CD14-positive monocyte (primary cell): ENCODE measurements at regions not wholly inside any gene's neighbourhood (a gene's known extent, or its start where the extent isn't known, plus 50 kb on each side); places are given as distances from the start of the nearest gene placed in this dataset.

Experiments
- DNase-seq, 3 donors: peaks; one replicate each; pipeline ENCODE4 v3.0.0-alpha.2; 2011 to 2022
- H2AFZ ChIP-seq: 2 replicates; pipeline ENCODE4 v1.6.0; 2012; ENCODE audit warnings: mild to moderate bottlenecking, low read depth, low read length, inconsistent platforms; ENCODE audit not compliant: insufficient read depth, poor library complexity, severe bottlenecking
- H3K27ac ChIP-seq, 2 donors: 1 replicate in 1 of 2; 2 replicates in 1 of 2; pipeline ENCODE4 v1.5.1; 2012 to 2013; ENCODE audit warnings: low read length in 2 of 2, control low read depth in 1 of 2, inconsistent platforms in 1 of 2, low read depth in 1 of 2, mild to moderate bottlenecking in 1 of 2
- H3K27me3 ChIP-seq, 2 donors: one replicate each; pipeline versions ENCODE4 v1.6.0 to v1.6.1; 2011 to 2013; ENCODE audit warnings: low read length in 2 of 2; ENCODE audit not compliant: control insufficient read depth in 2 of 2, insufficient read depth in 2 of 2
- H3K36me3 ChIP-seq, 2 donors: replicated peaks in 1 of 2; 1 replicate in 1 of 2; 2 replicates in 1 of 2; pipeline versions ENCODE4 v1.5.1 to v1.6.1; 2012 to 2013; ENCODE audit warnings: low read length in 2 of 2, control low read depth in 1 of 2, inconsistent platforms in 1 of 2, mild to moderate bottlenecking in 1 of 2; ENCODE audit not compliant: insufficient read depth in 2 of 2, control insufficient read depth in 1 of 2
- H3K4me1 ChIP-seq, 2 donors: 1 replicate in 1 of 2; 2 replicates in 1 of 2; pipeline versions ENCODE4 v1.5.1 to v1.6.1; 2012 to 2013; ENCODE audit warnings: low read length in 2 of 2, control low read depth in 1 of 2, inconsistent platforms in 1 of 2, mild to moderate bottlenecking in 1 of 2, moderate library complexity in 1 of 2; ENCODE audit not compliant: insufficient read depth in 2 of 2, control insufficient read depth in 1 of 2
- H3K4me2 ChIP-seq: replicated peaks from 2 replicates; pipeline ENCODE3; 2012; ENCODE audit warnings: low read length, moderate library complexity, mild to moderate bottlenecking; ENCODE audit not compliant: poor library complexity, severe bottlenecking; ENCODE audit errors: extremely low read depth
- H3K4me3 ChIP-seq, 3 experiments: fragments of 200-600 bp in 1 of 3; sonication (generic) in 1 of 3; replicated peaks in 1 of 3; 1 replicate in 2 of 3; 2 replicates in 1 of 3; pipeline ENCODE4 v1.5.1; 2011 to 2013; ENCODE audit warnings: low read length in 3 of 3, mild to moderate bottlenecking in 3 of 3, control low read depth in 2 of 3, low read depth in 2 of 3, inconsistent platforms in 1 of 3, moderate library complexity in 1 of 3
- H3K79me2 ChIP-seq: 2 replicates; pipeline ENCODE4 v1.6.0; 2012; ENCODE audit warnings: mild to moderate bottlenecking, control low read depth, inconsistent platforms, low read length, moderate library complexity; ENCODE audit not compliant: insufficient read depth
- H3K9ac ChIP-seq: 2 replicates; pipeline ENCODE4 v1.6.0; 2017; ENCODE audit warnings: low read length, mild to moderate bottlenecking; ENCODE audit not compliant: insufficient read depth, poor library complexity, severe bottlenecking
- H3K9me3 ChIP-seq, 2 donors: replicated peaks in 1 of 2; 1 replicate in 1 of 2; 2 replicates in 1 of 2; pipeline versions ENCODE4 v1.5.1 to v1.6.1; 2012 to 2013; ENCODE audit warnings: low read length in 2 of 2, control low read depth in 1 of 2; ENCODE audit not compliant: control insufficient read depth in 1 of 2, insufficient read depth in 1 of 2
- H4K20me1 ChIP-seq: 2 replicates; pipeline ENCODE4 v1.6.0; 2012; ENCODE audit warnings: mild to moderate bottlenecking, low read length, control low read depth, moderate library complexity; ENCODE audit not compliant: insufficient read depth
- H3K27ac Mint-ChIP-seq, 7 donors: one replicate each; pipeline ENCODE4 v1.8.0; 2020; ENCODE audit warnings: mild to moderate bottlenecking in 7 of 7, mixed read lengths in 7 of 7, moderate library complexity in 6 of 7, inconsistent platforms in 2 of 7
- H3K27me3 Mint-ChIP-seq, 3 donors: one replicate each; pipeline ENCODE4 v1.8.0; 2021 to 2022; ENCODE audit warnings: low read depth in 3 of 3, mild to moderate bottlenecking in 3 of 3, mixed read lengths in 3 of 3, moderate library complexity in 3 of 3, inconsistent platforms in 1 of 3
- H3K36me3 Mint-ChIP-seq, 2 donors: one replicate each; pipeline ENCODE4 v1.8.0; 2020; ENCODE audit warnings: mixed read lengths in 2 of 2, inconsistent platforms in 1 of 2, mild to moderate bottlenecking in 1 of 2
- H3K4me1 Mint-ChIP-seq: one replicate; pipeline ENCODE4 v1.8.0; 2020; ENCODE audit warnings: mild to moderate bottlenecking, mixed read lengths
- H3K4me3 Mint-ChIP-seq, 2 donors: one replicate each; pipeline ENCODE4 v1.8.0; 2020; ENCODE audit warnings: mild to moderate bottlenecking in 2 of 2, mixed read lengths in 2 of 2, moderate library complexity in 1 of 2
- H3K9me3 Mint-ChIP-seq, 7 donors: one replicate each; pipeline ENCODE4 v1.8.0; 2020 to 2022; ENCODE audit warnings: mixed read lengths in 7 of 7, mild to moderate bottlenecking in 6 of 7, moderate library complexity in 6 of 7, inconsistent platforms in 2 of 7
- CTCF ChIP-seq: fragments of 200-600 bp; IDR thresholded peaks from one replicate; pipeline ENCODE4 v1.8.0; 2022; ENCODE audit warnings: antibody characterized with exemption, mild to moderate bottlenecking
- WGBS: methylation state at CpG from one replicate; pipeline ENCODE4 v1.1.5; 2013; ENCODE audit warnings: missing lambda C conversion rate; ENCODE audit not compliant: insufficient coverage; 5-methylcytosine and 5-hydroxymethylcytosine counted together
- intact Hi-C, 2 donors: fragments of 100-400 bp; cut with micrococcal nuclease; formaldehyde crosslinking; loops; one replicate each; pipeline versions ENCODE4 v1.15.0 to v1.15.1; 2023

GRCh38 chr16:9622268-9622667 lies 530.8 kb downstream of the HAPSTR1 start:
- Mint-ChIP-seq H3K4me1 (no peaks in the 10 kb centered on the region), H3K9me3 (peaks cover 0 to 6% (median 2%) of the 10 kb centered on the region in 7 donors), H3K36me3 (no peaks in the 10 kb centered on the region), H3K27me3 (peaks cover 0 to 2% (median 1%) of the 10 kb centered on the region in 3 donors), H3K27ac (no peak overlapping the region), H3K4me3 (no peak overlapping the region)
- H3K9ac ChIP-seq = no peak overlapping the region
- 80% methylated on average over 1 of the region's 4 CpGs for WGBS
- no peak for TF ChIP-seq CTCF
- H4K20me1 ChIP-seq = no peaks in the 10 kb centered on the region
- no peak overlapping the region for H3K27ac ChIP-seq
- H2AFZ ChIP-seq = no peak overlapping the region
- H3K27me3 ChIP-seq = no peaks in the 10 kb centered on the region
- no peaks in the 10 kb centered on the region for H3K9me3 ChIP-seq
- no peak overlapping the region for H3K4me3 ChIP-seq
- H3K79me2 ChIP-seq = no peaks in the 10 kb centered on the region
- no peaks in the 10 kb centered on the region for H3K36me3 ChIP-seq
- DNase-seq = no peak
- H3K4me1 ChIP-seq = no peaks in the 10 kb centered on the region
- no peak overlapping the region for H3K4me2 ChIP-seq
- intact Hi-C loops = no loop called here

- no peak for DNase-seq
- no peak overlapping the region for H3K4me3 ChIP-seq
- no peaks in the 10 kb centered on the region for H3K4me1 ChIP-seq
- H3K79me2 ChIP-seq = no peaks in the 10 kb centered on the region
- Mint-ChIP-seq H3K4me3 (no peak overlapping the region), H3K9me3 (peaks cover 0 to 2% (median 0%) of the 10 kb centered on the region in 7 donors), H3K36me3 (no peaks in the 10 kb centered on the region), H3K4me1 (no peaks in the 10 kb centered on the region), H3K27ac (no peak overlapping the region), H3K27me3 (peaks cover 0 to 2% (median 1%) of the 10 kb centered on the region in 3 donors)
- no peaks in the 10 kb centered on the region for H4K20me1 ChIP-seq
- no peak overlapping the region for H2AFZ ChIP-seq
- H3K27me3 ChIP-seq = no peaks in the 10 kb centered on the region
- H3K9me3 ChIP-seq = no peaks in the 10 kb centered on the region
- 47% methylated on average over 2 of the region's 2 CpGs for WGBS
- no peak for TF ChIP-seq CTCF
- no peaks in the 10 kb centered on the region for H3K36me3 ChIP-seq
- no peak overlapping the region for H3K9ac ChIP-seq
- no peak overlapping the region for H3K27ac ChIP-seq
- intact Hi-C loops = no loop called here
- no peak overlapping the region for H3K4me2 ChIP-seq
Measured at GRCh38 chr16:9625122-9625521, 533.7 kb downstream of the HAPSTR1 start.
